ENCODE measurements at regions not wholly inside any gene's neighbourhood (a gene's known extent, or its start where the extent isn't known, plus 50 kb on each side); places are given as distances from the start of the nearest gene placed in this dataset.

GRCh38 chr6:24031496-24031895 is 94.5 kb upstream of the NRSN1 start:
- no peak for TF ChIP-seq POLR2AphosphoS5 (IDR thresholded peaks at IDR 0.05; ENCODE audit: borderline replicate concordance, low read depth, low read length)
- TF ChIP-seq EZH2 (IDR thresholded peaks at IDR 0.05): no peak
